CD4-positive, alpha-beta memory T cell (primary cell): ENCODE measurements at regions not wholly inside any gene's neighbourhood (a gene's known extent, or its start where the extent isn't known, plus 50 kb on each side); places are given as distances from the start of the nearest gene placed in this dataset.

Experiments
- CTCF ChIA-PET: fragments of 350-600 bp; sonication (Branson Sonifier 250); formaldehyde crosslinking; loops from one replicate; lab custom pipeline; 2021; ENCODE audit warnings: inconsistent platforms; ENCODE audit not compliant: partially characterized antibody; lab: Charles Lee
- POLR2A ChIA-PET: fragments of 350-600 bp; sonication (Branson Sonifier 250); formaldehyde crosslinking; loops from one replicate; lab custom pipeline; 2021; ENCODE audit not compliant: partially characterized antibody; lab: Charles Lee
- DNase-seq, 5 donors: peaks; one replicate each; pipeline versions ENCODE4 v3.0.0 to v3.0.0-alpha.2; 2020 to 2022; ENCODE audit warnings: mixed read lengths in 1 of 5
- H3K27ac ChIP-seq: one replicate; pipeline ENCODE4 v1.7.0; 2013; ENCODE audit warnings: low read depth, low read length
- H3K27me3 ChIP-seq: 2 replicates; pipeline ENCODE4 v1.7.0; 2013; ENCODE audit warnings: mild to moderate bottlenecking, low read length, moderate library complexity; ENCODE audit not compliant: insufficient read depth
- H3K36me3 ChIP-seq: 2 replicates; pipeline ENCODE4 v1.7.0; 2013; ENCODE audit warnings: mild to moderate bottlenecking, low read length, moderate library complexity; ENCODE audit not compliant: insufficient read depth
- H3K4me1 ChIP-seq: 2 replicates; pipeline ENCODE4 v1.7.0; 2013; ENCODE audit warnings: mild to moderate bottlenecking, low read length, moderate library complexity; ENCODE audit not compliant: insufficient read depth
- H3K4me3 ChIP-seq, 2 donors: one replicate each; pipeline ENCODE4 v1.7.0; 2013; ENCODE audit warnings: low read length in 2 of 2, mild to moderate bottlenecking in 1 of 2
- H3K9me3 ChIP-seq, 2 donors: one replicate each; pipeline ENCODE4 v1.7.0; 2013; ENCODE audit warnings: low read length in 2 of 2, control low read depth in 1 of 2; ENCODE audit not compliant: control insufficient read depth in 1 of 2
- H3K27ac Mint-ChIP-seq, 7 donors: one replicate each; pipeline ENCODE4 v1.8.0; 2020 to 2021; ENCODE audit warnings: mixed read lengths in 7 of 7, mild to moderate bottlenecking in 6 of 7, inconsistent platforms in 3 of 7, moderate library complexity in 3 of 7
- H3K27me3 Mint-ChIP-seq, 2 donors: one replicate each; pipeline ENCODE4 v1.8.0; 2020 to 2021; ENCODE audit warnings: mixed read lengths in 2 of 2
- H3K36me3 Mint-ChIP-seq, 2 donors: one replicate each; pipeline ENCODE4 v1.8.0; 2020 to 2021; ENCODE audit warnings: mixed read lengths in 2 of 2, inconsistent platforms in 1 of 2, mild to moderate bottlenecking in 1 of 2
- H3K4me1 Mint-ChIP-seq, 4 donors: one replicate each; pipeline ENCODE4 v1.8.0; 2020 to 2021; ENCODE audit warnings: mixed read lengths in 4 of 4, mild to moderate bottlenecking in 1 of 4
- H3K4me3 Mint-ChIP-seq, 8 donors: one replicate each; pipeline ENCODE4 v1.8.0; 2020 to 2021; ENCODE audit warnings: mixed read lengths in 8 of 8, mild to moderate bottlenecking in 7 of 8, moderate library complexity in 6 of 8, inconsistent platforms in 3 of 8
- H3K9me3 Mint-ChIP-seq, 8 donors: one replicate each; pipeline ENCODE4 v1.8.0; 2020 to 2021; ENCODE audit warnings: mixed read lengths in 8 of 8, mild to moderate bottlenecking in 5 of 8, inconsistent platforms in 3 of 8, moderate library complexity in 1 of 8
- intact Hi-C: fragments of 100-400 bp; cut with micrococcal nuclease; formaldehyde crosslinking; loops from one replicate; pipeline ENCODE4 v1.15.1; 2023

- intact Hi-C loops, result no loop called here
- Histone ChIP-seq H3K27ac (no peak overlapping the region), H3K27me3 (no peaks in the 10 kb centered on the region), H3K4me3 (no peak overlapping the region), H3K9me3 (peaks cover 0 to 4% of the 10 kb centered on the region in 2 donors), H3K36me3 (no peaks in the 10 kb centered on the region), H3K4me1 (no peaks in the 10 kb centered on the region)
- H3K27ac Mint-ChIP-seq, result no peak overlapping the region
- no peaks in the 10 kb centered on the region for H3K27me3 Mint-ChIP-seq
- CTCF ChIA-PET, result no interaction called here
- POLR2A ChIA-PET, result no interaction called here
- H3K4me3 Mint-ChIP-seq, result no peak overlapping the region
- H3K9me3 Mint-ChIP-seq, result peaks cover 0 to 12% (median 2%) of the 10 kb centered on the region in 8 donors
- H3K4me1 Mint-ChIP-seq, result no peaks in the 10 kb centered on the region
- H3K36me3 Mint-ChIP-seq, result no peaks in the 10 kb centered on the region
- no peak for DNase-seq
These were observed 202.3 kb upstream of the IGF1 start for GRCh38 chr12:102682366-102683289.

DNA sequence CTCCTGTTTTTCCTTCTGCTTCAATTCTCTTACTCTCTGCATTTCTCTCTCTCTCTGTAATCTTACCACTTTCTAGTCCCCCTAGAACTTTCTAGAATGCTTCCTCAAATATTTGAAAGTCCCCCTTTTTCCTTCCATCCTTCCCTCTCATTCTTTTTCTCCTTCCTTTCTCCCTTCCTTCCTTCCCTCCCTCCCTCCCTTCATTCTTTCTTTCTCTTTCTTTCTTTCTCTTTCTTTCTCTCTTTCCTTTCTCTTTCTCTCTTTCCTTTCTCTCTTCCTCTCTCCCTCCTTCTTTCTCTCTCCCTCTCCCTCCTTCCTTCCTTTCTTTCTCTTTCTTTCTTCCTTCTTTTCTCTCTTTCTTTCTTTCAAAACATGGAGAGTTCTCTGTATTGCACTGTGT is 201.4 kb upstream of the IGF1 start:
- H3K4me3 ChIP-seq, result no peak overlapping the region
- H3K9me3 Mint-ChIP-seq, result peaks cover 0 to 8% (median 1%) of the 10 kb centered on the region in 8 donors
- H3K4me1 ChIP-seq, result no peaks in the 10 kb centered on the region
- CTCF ChIA-PET, result no interaction called here
- no peaks in the 10 kb centered on the region for H3K36me3 ChIP-seq
- H3K4me1 Mint-ChIP-seq, result no peaks in the 10 kb centered on the region
- H3K4me3 Mint-ChIP-seq, result no peak overlapping the region
- no peak overlapping the region for H3K27ac Mint-ChIP-seq
- no peaks in the 10 kb centered on the region for H3K27me3 Mint-ChIP-seq
- DNase-seq, result no peak
- POLR2A ChIA-PET, result no interaction called here
- peaks cover 0 to 5% of the 10 kb centered on the region in 2 donors for H3K9me3 ChIP-seq
- no peak overlapping the region for H3K27ac ChIP-seq
- H3K27me3 ChIP-seq, result no peaks in the 10 kb centered on the region
- intact Hi-C loops, result no loop called here
- H3K36me3 Mint-ChIP-seq, result no peaks in the 10 kb centered on the region

- H3K36me3 ChIP-seq, result no peaks in the 10 kb centered on the region
- peaks cover 0 to 5% of the 10 kb centered on the region in 2 donors for H3K9me3 ChIP-seq
- ChIA-PET POLR2A (no interaction called here), CTCF (no interaction called here)
- H3K4me3 ChIP-seq, result no peak overlapping the region
- intact Hi-C loops, result no loop called here
- Mint-ChIP-seq H3K4me1 (no peaks in the 10 kb centered on the region), H3K27me3 (no peaks in the 10 kb centered on the region), H3K36me3 (no peaks in the 10 kb centered on the region), H3K4me3 (no peak overlapping the region), H3K27ac (no peak overlapping the region), H3K9me3 (peaks cover 0 to 7% (median 1%) of the 10 kb centered on the region in 8 donors)
- no peaks in the 10 kb centered on the region for H3K27me3 ChIP-seq
- no peak for DNase-seq
- H3K4me1 ChIP-seq, result no peaks in the 10 kb centered on the region
- H3K27ac ChIP-seq, result no peak overlapping the region
These were observed 200.9 kb upstream of the IGF1 start for GRCh38 chr12:102681309-102681708.

DNA sequence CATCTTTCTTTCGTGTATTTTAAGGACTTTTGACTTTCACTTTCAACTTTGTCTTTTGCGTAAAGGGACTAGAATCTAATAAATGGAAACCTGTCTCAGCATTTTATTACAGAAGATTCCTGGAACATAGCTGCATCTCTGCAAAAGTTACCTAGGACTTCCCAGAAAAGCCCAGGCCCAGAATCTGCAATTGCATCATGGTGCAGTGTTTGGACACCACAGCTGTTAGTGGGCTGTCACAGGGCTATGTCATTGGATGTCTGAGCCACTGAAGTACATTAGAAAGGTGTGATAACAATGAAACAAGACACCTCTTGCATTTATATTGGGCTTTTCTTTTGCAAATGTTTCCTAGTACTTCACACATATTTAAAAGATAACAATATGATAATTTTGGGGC is 199.9 kb upstream of the IGF1 start:
- Histone ChIP-seq H3K27ac (no peak overlapping the region), H3K36me3 (no peaks in the 10 kb centered on the region), H3K4me3 (no peak overlapping the region), H3K4me1 (no peaks in the 10 kb centered on the region), H3K27me3 (no peaks in the 10 kb centered on the region), H3K9me3 (peaks cover 0 to 5% of the 10 kb centered on the region in 2 donors)
- POLR2A ChIA-PET, result no interaction called here
- Mint-ChIP-seq H3K4me1 (no peaks in the 10 kb centered on the region), H3K27me3 (no peaks in the 10 kb centered on the region), H3K9me3 (peaks cover 0 to 7% (median 3%) of the 10 kb centered on the region in 8 donors), H3K36me3 (no peaks in the 10 kb centered on the region), H3K4me3 (no peak overlapping the region), H3K27ac (no peak overlapping the region)
- intact Hi-C loops, result no loop called here
- no peak for DNase-seq
- CTCF ChIA-PET, result no interaction called here

DNA sequence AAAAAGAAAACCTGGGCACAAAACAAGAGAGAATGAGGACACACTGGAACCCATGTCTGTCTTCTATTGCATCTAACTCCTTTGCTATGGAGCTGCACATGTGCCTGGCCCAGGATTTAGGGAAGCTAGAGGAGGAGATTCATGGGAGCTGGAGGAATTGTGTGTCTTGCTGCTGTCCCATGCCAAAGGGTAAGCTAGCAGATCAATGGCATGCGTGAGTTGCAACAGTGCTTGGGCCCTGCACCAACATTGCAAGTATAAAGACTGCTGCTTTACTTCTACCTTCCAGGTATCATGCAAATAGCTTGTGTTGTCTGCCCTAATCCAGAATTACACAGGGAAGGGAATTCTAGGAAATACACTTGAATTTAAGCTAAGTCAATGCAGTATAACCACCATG is 196.4 kb upstream of the IGF1 start:
- Mint-ChIP-seq H3K36me3 (no peaks in the 10 kb centered on the region), H3K27me3 (no peaks in the 10 kb centered on the region), H3K4me1 (no peaks in the 10 kb centered on the region), H3K27ac (no peak overlapping the region), H3K9me3 (peaks cover 6 to 18% (median 11%) of the 10 kb centered on the region in 8 donors), H3K4me3 (no peak overlapping the region)
- intact Hi-C loops, result no loop called here
- DNase-seq, result no peak
- H3K4me1 ChIP-seq, result no peaks in the 10 kb centered on the region
- H3K27me3 ChIP-seq, result no peaks in the 10 kb centered on the region
- CTCF ChIA-PET, result no interaction called here
- peaks cover 0 to 5% of the 10 kb centered on the region in 2 donors for H3K9me3 ChIP-seq
- H3K4me3 ChIP-seq, result no peak overlapping the region
- no peak overlapping the region for H3K27ac ChIP-seq
- POLR2A ChIA-PET, result no interaction called here
- no peaks in the 10 kb centered on the region for H3K36me3 ChIP-seq

GRCh38 chr12:102675672-102676071 is 195.3 kb upstream of the IGF1 start:
- Mint-ChIP-seq H3K27me3 (no peaks in the 10 kb centered on the region), H3K4me3 (no peak overlapping the region), H3K36me3 (no peaks in the 10 kb centered on the region), H3K9me3 (peaks cover 6 to 18% (median 11%) of the 10 kb centered on the region in 8 donors), H3K4me1 (no peaks in the 10 kb centered on the region), H3K27ac (no peak overlapping the region)
- Histone ChIP-seq H3K4me3 (no peak overlapping the region), H3K27ac (no peak overlapping the region), H3K4me1 (no peaks in the 10 kb centered on the region), H3K27me3 (no peaks in the 10 kb centered on the region), H3K9me3 (peaks cover 0 to 5% of the 10 kb centered on the region in 2 donors), H3K36me3 (no peaks in the 10 kb centered on the region)
- intact Hi-C loops, result no loop called here
- CTCF ChIA-PET, result no interaction called here
- DNase-seq, result no peak
- POLR2A ChIA-PET, result no interaction called here

- H3K4me3 ChIP-seq, result no peak overlapping the region
- no peak overlapping the region for H3K27ac ChIP-seq
- no peak for DNase-seq
- H3K4me1 ChIP-seq, result no peaks in the 10 kb centered on the region
- Mint-ChIP-seq H3K9me3 (peaks cover 6 to 15% (median 10%) of the 10 kb centered on the region in 8 donors), H3K36me3 (no peaks in the 10 kb centered on the region), H3K27ac (no peak overlapping the region), H3K4me3 (no peak overlapping the region), H3K4me1 (no peaks in the 10 kb centered on the region), H3K27me3 (no peaks in the 10 kb centered on the region)
- CTCF ChIA-PET, result no interaction called here
- H3K9me3 ChIP-seq, result peaks cover 0 to 5% of the 10 kb centered on the region in 2 donors
- POLR2A ChIA-PET, result no interaction called here
- H3K36me3 ChIP-seq, result no peaks in the 10 kb centered on the region
- H3K27me3 ChIP-seq, result no peaks in the 10 kb centered on the region
- intact Hi-C loops, result no loop called here
These were observed 193.2 kb upstream of the IGF1 start for GRCh38 chr12:102673606-102674005.
